ENCODE measurements at regions not wholly inside any gene's neighbourhood (a gene's known extent, or its start where the extent isn't known, plus 50 kb on each side); places are given as distances from the start of the nearest gene placed in this dataset.
"Not testable (repeated sequence)": the region's sequence is repeated elsewhere in the genome, so short reads cannot be mapped to it uniquely, and the experiment has no call there.

DNA sequence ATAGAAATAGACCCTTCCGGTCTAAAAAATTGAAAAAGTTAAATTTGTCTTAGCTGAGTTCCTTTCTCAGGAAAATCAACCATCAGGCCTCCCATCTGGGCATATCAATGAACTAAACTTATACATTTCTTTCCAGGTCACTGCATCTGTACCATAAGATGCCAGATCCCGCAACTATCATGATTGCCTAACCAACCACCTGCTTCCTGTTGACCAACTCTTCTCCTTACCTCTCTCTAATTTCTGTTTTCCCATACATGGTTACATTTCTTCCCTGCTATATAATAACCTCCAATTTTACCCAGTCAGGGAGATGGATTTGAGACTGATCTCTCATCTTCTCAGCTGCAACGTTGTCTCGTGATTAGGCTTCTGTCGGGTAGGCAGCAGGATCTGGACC lies 228.7 kb downstream of the FSIP2 start:
- Mint-ChIP-seq H3K4me3 (no peak overlapping the region), H3K27ac (no peak overlapping the region), H3K4me1 (no peaks in the 10 kb centered on the region), H3K9me3 (peaks cover 0 to 8% (median 2%) of the 10 kb centered on the region in 7 donors), H3K36me3 (no peaks in the 10 kb centered on the region), H3K27me3 (no peaks in the 10 kb centered on the region)
- no peaks in the 10 kb centered on the region for H3K27me3 ChIP-seq (ENCODE audit: control insufficient read depth, insufficient read depth, low read length)
- DNase-seq: no peak
- H3K4me1 ChIP-seq (ENCODE audit: control insufficient read depth, insufficient read depth, low read length, poor library complexity, severe bottlenecking): no peaks in the 10 kb centered on the region
- no peak overlapping the region for H3K4me3 ChIP-seq (ENCODE audit: low read depth, low read length)
- ATAC-seq (ENCODE audit: low read depth in 2 of 2): no peak
- H3K27ac ChIP-seq (ENCODE audit: insufficient read depth, low read length, poor library complexity, severe bottlenecking): no peak overlapping the region
- H3K9me3 ChIP-seq (ENCODE audit: control insufficient read depth in 2 of 2, low read length in 2 of 2): peaks cover 0 to 5% of the 10 kb centered on the region in 2 experiments
- H3K36me3 ChIP-seq (ENCODE audit: control insufficient read depth, insufficient read depth, low read length): no peaks in the 10 kb centered on the region

DNA sequence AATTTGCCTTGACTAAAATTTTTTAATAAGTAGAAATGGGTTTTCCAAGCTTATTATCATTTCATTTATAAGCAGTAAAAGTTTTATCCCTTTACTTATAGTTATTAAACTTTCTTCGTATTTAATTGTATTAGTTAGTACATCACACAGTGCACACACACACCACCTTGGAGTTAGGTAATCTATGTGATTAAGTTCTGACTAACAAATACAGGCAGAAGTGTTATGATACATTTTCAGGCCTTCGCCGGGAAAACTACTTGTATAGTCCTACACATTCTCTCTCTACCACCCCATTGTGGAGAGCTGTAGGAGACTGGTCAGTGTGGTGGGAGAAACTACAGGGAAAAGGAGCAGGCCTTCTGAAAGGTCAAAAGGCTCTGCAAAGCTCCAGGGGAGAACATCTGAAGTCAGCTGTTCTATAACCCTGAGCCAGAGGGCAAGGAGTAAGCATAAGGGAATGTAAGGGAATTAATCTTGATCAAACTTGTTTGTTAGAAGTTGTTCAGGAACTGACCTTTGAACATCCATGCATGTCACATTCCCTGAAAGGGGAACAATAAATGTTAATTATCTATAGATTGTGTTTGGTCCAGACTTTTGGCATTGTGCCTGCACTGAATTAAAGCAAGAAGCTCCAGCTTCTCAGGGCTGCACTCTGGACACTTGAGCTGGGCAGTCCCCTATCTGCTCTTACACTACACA lies 231.7 kb downstream of the FSIP2 start:
- H3K9me3 Mint-ChIP-seq: peaks cover 0 to 6% (median 4%) of the 10 kb centered on the region in 7 donors
- ATAC-seq (ENCODE audit: low read depth in 2 of 2) (no peak), DNase-seq (no peak)
- Histone ChIP-seq H3K27ac (ENCODE audit: insufficient read depth, low read length, poor library complexity, severe bottlenecking) (no peak overlapping the region), H3K4me1 (ENCODE audit: control insufficient read depth, insufficient read depth, low read length, poor library complexity, severe bottlenecking) (no peaks in the 10 kb centered on the region), H3K9me3 (ENCODE audit: control insufficient read depth in 2 of 2, low read length in 2 of 2) (peaks cover 0 to 9% of the 10 kb centered on the region in 2 experiments), H3K27me3 (ENCODE audit: control insufficient read depth, insufficient read depth, low read length) (no peaks in the 10 kb centered on the region), H3K36me3 (ENCODE audit: control insufficient read depth, insufficient read depth, low read length) (no peaks in the 10 kb centered on the region), H3K4me3 (ENCODE audit: low read depth, low read length) (no peak overlapping the region)
- no peaks in the 10 kb centered on the region for H3K4me1 Mint-ChIP-seq
- H3K4me3 Mint-ChIP-seq: no peak overlapping the region
- H3K36me3 Mint-ChIP-seq: no peaks in the 10 kb centered on the region
- no peak overlapping the region for H3K27ac Mint-ChIP-seq
- H3K27me3 Mint-ChIP-seq: no peaks in the 10 kb centered on the region

DNA sequence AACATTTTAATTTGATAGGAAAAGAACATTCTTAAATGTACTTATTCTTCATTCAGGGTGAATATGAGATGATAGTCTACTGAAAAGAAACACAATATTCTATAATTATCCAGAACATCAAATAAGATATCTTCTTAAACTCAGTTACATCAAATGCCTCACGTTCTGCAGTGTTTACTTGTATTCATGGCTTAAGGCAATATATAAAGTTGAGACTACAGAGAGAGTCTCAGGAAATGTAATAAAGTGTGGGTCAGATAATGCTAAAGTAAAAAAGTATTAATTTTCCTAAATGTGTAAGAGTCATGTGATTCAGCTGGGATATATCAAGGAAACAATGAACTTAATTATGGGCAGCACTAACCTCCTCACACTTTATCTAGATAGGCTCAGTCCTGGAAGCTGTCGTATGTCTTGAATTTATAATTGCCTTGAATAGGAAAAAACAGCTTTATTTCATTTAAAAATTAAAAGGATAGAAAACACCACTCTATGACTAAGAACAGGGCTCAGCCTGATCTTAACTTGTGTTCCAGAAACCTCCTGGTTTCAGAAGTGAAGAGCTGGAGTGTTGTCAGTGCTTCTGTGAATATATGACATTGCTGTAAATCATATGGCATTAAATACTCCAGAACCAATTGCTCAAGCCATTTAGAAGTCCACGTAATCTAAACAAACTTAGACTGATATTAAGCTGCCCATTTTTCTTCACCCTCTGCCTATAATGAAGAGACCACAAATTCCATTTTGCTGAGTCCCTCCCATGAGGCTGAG lies 240.2 kb downstream of the FSIP2 start:
- Histone ChIP-seq H3K27me3 (ENCODE audit: control insufficient read depth, insufficient read depth, low read length) (no peaks in the 10 kb centered on the region), H3K27ac (ENCODE audit: insufficient read depth, low read length, poor library complexity, severe bottlenecking) (no peak overlapping the region), H3K4me1 (ENCODE audit: control insufficient read depth, insufficient read depth, low read length, poor library complexity, severe bottlenecking) (no peaks in the 10 kb centered on the region), H3K36me3 (ENCODE audit: control insufficient read depth, insufficient read depth, low read length) (no peaks in the 10 kb centered on the region), H3K9me3 (ENCODE audit: control insufficient read depth in 2 of 2, low read length in 2 of 2) (no peaks in the 10 kb centered on the region), H3K4me3 (ENCODE audit: low read depth, low read length) (no peak overlapping the region)
- DNase-seq (no peak), ATAC-seq (ENCODE audit: low read depth in 2 of 2) (no peak)
- Mint-ChIP-seq H3K9me3 (peaks cover 0 to 8% (median 0%) of the 10 kb centered on the region in 7 donors), H3K36me3 (peaks cover 3% of the 10 kb centered on the region), H3K4me3 (no peak overlapping the region), H3K4me1 (no peaks in the 10 kb centered on the region), H3K27ac (no peak overlapping the region), H3K27me3 (no peaks in the 10 kb centered on the region)

DNA sequence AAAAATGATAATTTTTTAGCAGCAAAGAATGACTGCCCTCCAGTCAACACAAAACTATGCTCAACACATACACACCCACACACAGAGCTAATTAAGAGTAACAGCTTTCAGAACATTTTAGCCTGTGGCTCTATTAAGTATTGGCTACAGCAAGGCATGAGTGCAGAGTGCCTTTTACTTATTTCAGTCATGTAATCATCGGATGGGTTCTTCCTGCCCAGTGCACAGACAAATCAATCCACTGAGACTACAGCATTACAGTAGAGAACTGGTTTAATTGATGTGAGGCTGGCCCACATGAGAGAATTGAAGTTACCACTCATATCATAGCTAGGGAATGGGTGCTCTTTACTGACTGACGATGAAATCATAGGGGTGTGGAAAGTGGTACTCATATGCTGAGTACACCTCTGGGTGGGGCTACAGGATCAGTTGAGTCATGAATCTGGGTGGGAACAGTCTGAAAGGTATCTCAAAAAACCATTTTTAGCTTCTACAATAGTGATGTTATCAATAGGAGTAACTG lies 241.0 kb downstream of the FSIP2 start:
- H3K27me3 ChIP-seq (ENCODE audit: control insufficient read depth, insufficient read depth, low read length): no peaks in the 10 kb centered on the region

DNA sequence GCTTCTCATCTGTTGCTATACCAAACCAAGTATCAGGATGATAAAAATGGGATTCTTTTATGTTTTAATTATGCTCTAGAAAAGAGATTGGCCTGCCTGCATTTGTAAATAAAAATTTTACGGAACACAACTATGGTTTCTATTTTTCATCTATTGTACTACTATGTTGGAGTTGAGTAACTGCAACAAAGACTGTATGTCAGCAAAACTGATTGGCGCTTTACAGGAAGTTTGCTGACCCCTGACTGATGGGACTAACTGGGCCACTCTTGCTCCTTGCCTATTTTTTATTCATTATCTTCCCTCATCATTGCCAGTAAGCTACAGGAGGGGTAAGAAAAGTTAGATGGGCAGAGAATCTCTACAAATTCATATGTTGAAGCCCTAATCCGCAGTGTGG lies 242.3 kb downstream of the FSIP2 start:
- H3K27me3 ChIP-seq (ENCODE audit: control insufficient read depth, insufficient read depth, low read length): no peaks in the 10 kb centered on the region
- no peak overlapping the region for H3K27ac Mint-ChIP-seq
- no peak overlapping the region for H3K27ac ChIP-seq (ENCODE audit: insufficient read depth, low read length, poor library complexity, severe bottlenecking)
- no peak for ATAC-seq (ENCODE audit: low read depth in 2 of 2)
- no peak overlapping the region for H3K4me3 ChIP-seq (ENCODE audit: low read depth, low read length)
- H3K36me3 Mint-ChIP-seq: peaks cover 3% of the 10 kb centered on the region
- no peak overlapping the region for H3K4me3 Mint-ChIP-seq
- no peaks in the 10 kb centered on the region for H3K36me3 ChIP-seq (ENCODE audit: control insufficient read depth, insufficient read depth, low read length)
- no peaks in the 10 kb centered on the region for H3K4me1 Mint-ChIP-seq
- DNase-seq: no peak
- no peaks in the 10 kb centered on the region for H3K27me3 Mint-ChIP-seq
- no peaks in the 10 kb centered on the region for H3K4me1 ChIP-seq (ENCODE audit: control insufficient read depth, insufficient read depth, low read length, poor library complexity, severe bottlenecking)
- H3K9me3 ChIP-seq (ENCODE audit: control insufficient read depth in 2 of 2, low read length in 2 of 2): no peaks in the 10 kb centered on the region
- H3K9me3 Mint-ChIP-seq: peaks cover 0 to 3% (median 0%) of the 10 kb centered on the region in 7 donors

More for the DNA sequence above, 241.0 kb downstream of the FSIP2 start:
- H3K9me3 Mint-ChIP-seq: peaks cover 0 to 3% (median 0%) of the 10 kb centered on the region in 7 donors
- H3K4me3 ChIP-seq (ENCODE audit: low read depth, low read length): no peak overlapping the region
- H3K27me3 Mint-ChIP-seq: no peaks in the 10 kb centered on the region
- no peaks in the 10 kb centered on the region for H3K36me3 ChIP-seq (ENCODE audit: control insufficient read depth, insufficient read depth, low read length)
- peaks cover 3% of the 10 kb centered on the region for H3K36me3 Mint-ChIP-seq
- H3K27ac Mint-ChIP-seq: peak overlapping the region in 1 of 3 donors; percentile 15
- H3K9me3 ChIP-seq (ENCODE audit: control insufficient read depth in 2 of 2, low read length in 2 of 2): no peaks in the 10 kb centered on the region
- H3K4me1 ChIP-seq (ENCODE audit: control insufficient read depth, insufficient read depth, low read length, poor library complexity, severe bottlenecking): no peaks in the 10 kb centered on the region
- H3K27ac ChIP-seq (ENCODE audit: insufficient read depth, low read length, poor library complexity, severe bottlenecking): no peak overlapping the region
- ATAC-seq (ENCODE audit: low read depth in 2 of 2): no peak
- no peak for DNase-seq
- no peaks in the 10 kb centered on the region for H3K4me1 Mint-ChIP-seq
- H3K4me3 Mint-ChIP-seq: no peak overlapping the region

DNA sequence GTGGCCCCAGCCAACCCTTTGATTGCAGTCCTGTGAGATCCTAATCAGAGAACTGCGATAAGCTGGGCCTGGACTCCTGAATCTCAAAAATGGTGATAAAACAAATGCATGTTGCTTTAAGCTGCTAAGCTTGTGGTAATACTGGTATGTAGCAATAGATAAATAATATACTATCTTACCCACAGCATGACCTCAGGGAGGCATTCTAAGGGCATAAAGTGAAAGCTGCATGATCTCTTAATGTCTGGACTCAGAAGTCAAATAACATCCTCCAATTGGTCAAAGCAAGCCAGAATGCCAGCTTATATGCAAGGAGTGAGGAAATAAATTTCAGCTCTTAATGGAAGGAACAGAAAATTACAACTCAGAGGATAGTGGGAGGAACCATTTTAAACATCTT lies 246.1 kb downstream of the FSIP2 start:
- no peak overlapping the region for H3K27ac Mint-ChIP-seq

DNA sequence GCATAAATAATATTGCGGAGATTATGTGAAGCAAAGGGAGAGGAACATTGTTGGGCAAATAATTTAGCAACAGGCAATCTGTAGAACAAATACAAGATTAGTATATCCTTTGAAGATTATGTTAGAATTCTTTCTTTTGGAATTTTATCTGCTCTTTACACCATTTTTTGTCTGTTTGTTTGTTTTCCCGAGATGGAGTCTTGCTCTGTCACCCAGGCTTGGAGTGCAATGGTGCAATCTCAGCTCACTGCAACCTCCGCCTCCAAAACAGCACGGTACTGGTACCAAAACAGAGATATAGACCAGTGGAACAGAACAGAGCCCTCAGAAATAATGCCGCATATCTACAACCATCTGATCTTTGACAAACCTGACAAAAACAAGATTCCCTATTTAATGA lies 250.3 kb downstream of the FSIP2 start:
- not testable (repeated sequence) for H3K27me3 ChIP-seq (ENCODE audit: control insufficient read depth, insufficient read depth, low read length); H3K27me3 Mint-ChIP-seq; H3K9me3 Mint-ChIP-seq; H3K27ac Mint-ChIP-seq; ATAC-seq (ENCODE audit: low read depth in 2 of 2); H3K4me1 ChIP-seq (ENCODE audit: control insufficient read depth, insufficient read depth, low read length, poor library complexity, severe bottlenecking); H3K36me3 ChIP-seq (ENCODE audit: control insufficient read depth, insufficient read depth, low read length); H3K4me1 Mint-ChIP-seq; H3K27ac ChIP-seq (ENCODE audit: insufficient read depth, low read length, poor library complexity, severe bottlenecking); H3K4me3 ChIP-seq (ENCODE audit: low read depth, low read length); H3K36me3 Mint-ChIP-seq; H3K4me3 Mint-ChIP-seq; DNase-seq; H3K9me3 ChIP-seq (ENCODE audit: control insufficient read depth in 2 of 2, low read length in 2 of 2)

More for the DNA sequence above, 246.1 kb downstream of the FSIP2 start:
- Histone ChIP-seq H3K27me3 (ENCODE audit: control insufficient read depth, insufficient read depth, low read length) (no peaks in the 10 kb centered on the region), H3K27ac (ENCODE audit: insufficient read depth, low read length, poor library complexity, severe bottlenecking) (no peak overlapping the region), H3K4me3 (ENCODE audit: low read depth, low read length) (no peak overlapping the region), H3K4me1 (ENCODE audit: control insufficient read depth, insufficient read depth, low read length, poor library complexity, severe bottlenecking) (no peaks in the 10 kb centered on the region), H3K9me3 (ENCODE audit: control insufficient read depth in 2 of 2, low read length in 2 of 2) (no peaks in the 10 kb centered on the region), H3K36me3 (ENCODE audit: control insufficient read depth, insufficient read depth, low read length) (no peaks in the 10 kb centered on the region)
- no peaks in the 10 kb centered on the region for H3K27me3 Mint-ChIP-seq
- ATAC-seq (ENCODE audit: low read depth in 2 of 2) (no peak), DNase-seq (no peak)
- peaks cover 0 to 7% (median 4%) of the 10 kb centered on the region in 7 donors for H3K9me3 Mint-ChIP-seq
- no peaks in the 10 kb centered on the region for H3K4me1 Mint-ChIP-seq
- no peak overlapping the region for H3K4me3 Mint-ChIP-seq
- peaks cover 3% of the 10 kb centered on the region for H3K36me3 Mint-ChIP-seq
